RWPE2 (cell line): ENCODE measurements at regions not wholly inside any gene's neighbourhood (a gene's known extent, or its start where the extent isn't known, plus 50 kb on each side); places are given as distances from the start of the nearest gene placed in this dataset.

Source experiments
- ATAC-seq: fragments of 200-7000 bp; cut with Tn5 transposase; 3 replicates; pipeline ENCODE4 v1.9.1; 2021; ENCODE audit warnings: low read depth
- DNase-seq: peaks from one replicate; pipeline ENCODE4 v3.0.0-alpha.2; 2020; ENCODE audit warnings: low spot score
- H3K27ac ChIP-seq: fragments of 450-650 bp; 2 replicates; pipeline ENCODE4 v1.5.1; 2017; ENCODE audit warnings: mild to moderate bottlenecking; ENCODE audit not compliant: poor library complexity, severe bottlenecking
- H3K27me3 ChIP-seq: fragments of 250-450 bp; sonication (Bioruptor Pico); 2 replicates; pipeline ENCODE4 v1.5.1; 2021; ENCODE audit warnings: mild to moderate bottlenecking, moderate library complexity; ENCODE audit not compliant: insufficient read depth, poor library complexity, severe bottlenecking
- H3K36me3 ChIP-seq: fragments of 250-450 bp; sonication (Bioruptor Pico); 2 replicates; pipeline ENCODE4 v1.5.1; 2020; ENCODE audit warnings: low read depth, mild to moderate bottlenecking, moderate library complexity
- H3K4me1 ChIP-seq: fragments of 250-450 bp; sonication (Bioruptor Pico); 2 replicates; pipeline ENCODE4 v1.5.1; 2021; ENCODE audit warnings: mild to moderate bottlenecking, moderate library complexity; ENCODE audit not compliant: insufficient read depth, poor library complexity, severe bottlenecking
- H3K4me3 ChIP-seq: fragments of 250-450 bp; sonication (Bioruptor Pico); 2 replicates; pipeline ENCODE4 v1.5.1; 2021; ENCODE audit warnings: mild to moderate bottlenecking, moderate library complexity; ENCODE audit not compliant: severe bottlenecking
- H3K9me3 ChIP-seq: fragments of 250-450 bp; sonication (Bioruptor Pico); 2 replicates; pipeline ENCODE4 v1.5.1; 2021; ENCODE audit warnings: mild to moderate bottlenecking, moderate library complexity; ENCODE audit not compliant: severe bottlenecking
- CTCF ChIP-seq: fragments of 450-650 bp; IDR thresholded peaks from one replicate; pipeline ENCODE4 v1.5.1; 2017; ENCODE audit warnings: mild to moderate bottlenecking, moderate library complexity; ENCODE audit not compliant: poor library complexity, severe bottlenecking

- TF ChIP-seq CTCF, result no peak
- H3K27ac ChIP-seq, result no peak overlapping the region
- H3K27me3 ChIP-seq, result no peaks in the 10 kb centered on the region
- H3K36me3 ChIP-seq, result no peaks in the 10 kb centered on the region
- no peak overlapping the region for H3K4me3 ChIP-seq
- ATAC-seq, result no peak
- H3K4me1 ChIP-seq, result no peaks in the 10 kb centered on the region
- H3K9me3 ChIP-seq, result peaks cover 1% of the 10 kb centered on the region
- no peak for DNase-seq
These were observed 112.6 kb downstream of the CDC5L start for GRCh38 chr6:44500074-44500473.

- no peak for TF ChIP-seq CTCF
- no peak overlapping the region for H3K4me3 ChIP-seq
- no peak for ATAC-seq
- H3K27me3 ChIP-seq, result no peaks in the 10 kb centered on the region
- H3K9me3 ChIP-seq, result peaks cover 1% of the 10 kb centered on the region
- H3K4me1 ChIP-seq, result no peaks in the 10 kb centered on the region
- DNase-seq, result no peak
- H3K36me3 ChIP-seq, result no peaks in the 10 kb centered on the region
- H3K27ac ChIP-seq, result no peak overlapping the region
These were observed 116.0 kb downstream of the CDC5L start for GRCh38 chr6:44503471-44503870.

- no peak for TF ChIP-seq CTCF
- Histone ChIP-seq H3K27me3 (no peaks in the 10 kb centered on the region), H3K27ac (no peak overlapping the region), H3K4me3 (no peak overlapping the region), H3K9me3 (peaks cover 1% of the 10 kb centered on the region), H3K4me1 (no peaks in the 10 kb centered on the region), H3K36me3 (no peaks in the 10 kb centered on the region)
- no peak for ATAC-seq
- DNase-seq, result no peak
These were observed 116.8 kb downstream of the CDC5L start for GRCh38 chr6:44504301-44504791.

- H3K27me3 ChIP-seq, result no peaks in the 10 kb centered on the region
- TF ChIP-seq CTCF, result no peak
- no peak for ATAC-seq
These were observed 118.2 kb downstream of the CDC5L start for GRCh38 chr6:44505751-44506150.

GRCh38 chr6:44507014-44507413 is 119.5 kb downstream of the CDC5L start:
- TF ChIP-seq CTCF, result no peak
- Histone ChIP-seq H3K27ac (no peak overlapping the region), H3K4me1 (no peaks in the 10 kb centered on the region), H3K36me3 (no peaks in the 10 kb centered on the region), H3K9me3 (peaks cover 1% of the 10 kb centered on the region), H3K27me3 (no peaks in the 10 kb centered on the region), H3K4me3 (no peak overlapping the region)
- ATAC-seq, result no peak
- DNase-seq, result no peak

More at GRCh38 chr6:44505751-44506150, 118.2 kb downstream of the CDC5L start:
- H3K36me3 ChIP-seq, result no peaks in the 10 kb centered on the region
- no peak overlapping the region for H3K4me3 ChIP-seq
- no peak for DNase-seq
- peaks cover 1% of the 10 kb centered on the region for H3K9me3 ChIP-seq
- no peak overlapping the region for H3K27ac ChIP-seq
- no peaks in the 10 kb centered on the region for H3K4me1 ChIP-seq
